Myocyte (in vitro differentiated cells): ENCODE measurements at regions not wholly inside any gene's neighbourhood (a gene's known extent, or its start where the extent isn't known, plus 50 kb on each side); places are given as distances from the start of the nearest gene placed in this dataset.
"Not testable (repeated sequence)": the region's sequence is repeated elsewhere in the genome, so short reads cannot be mapped to it uniquely, and the experiment has no call there.

Experiments used
- DNase-seq: peaks from one replicate; pipeline ENCODE4 v3.0.0-alpha.2; 2012; ENCODE audit warnings: low read depth

DNA sequence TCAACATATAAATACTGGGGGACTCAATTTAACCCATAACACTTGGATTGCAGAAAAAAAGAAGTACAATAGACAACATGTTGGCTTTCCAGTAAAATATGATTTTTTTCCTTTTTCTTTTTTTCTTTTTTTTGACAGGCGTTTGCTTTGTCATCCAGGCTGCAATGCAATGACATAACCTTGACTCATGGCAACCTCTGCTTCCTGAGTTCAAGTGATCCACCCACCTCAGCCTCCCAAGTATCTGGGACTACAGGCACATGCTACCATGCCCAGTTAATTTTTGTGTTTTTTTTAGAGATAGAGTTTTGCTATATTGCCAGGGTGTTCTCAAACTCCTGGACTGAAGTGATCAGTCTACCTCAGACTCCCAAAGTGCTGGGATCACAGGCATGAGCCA lies 1512.0 kb upstream of the PRMT6 start:
- DNase-seq = no peak

DNA sequence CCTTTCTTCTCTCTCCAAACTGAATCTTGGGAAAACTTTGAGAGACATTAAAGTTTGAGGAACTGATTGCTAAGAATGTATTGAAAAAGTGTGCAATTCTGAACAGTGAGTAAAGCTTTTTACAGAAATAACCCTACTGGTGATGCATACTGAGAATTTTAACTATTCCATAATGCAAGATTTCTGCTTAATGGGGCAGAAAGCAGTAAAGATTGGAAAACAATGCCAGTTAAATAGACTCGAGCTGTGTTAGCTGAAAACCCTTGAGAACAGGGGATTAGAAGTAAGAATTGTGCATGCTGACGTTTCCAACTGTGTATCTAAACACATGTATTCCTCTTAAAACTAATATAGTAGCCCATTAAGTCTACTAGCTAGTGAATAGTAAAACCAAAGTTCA lies 1500.2 kb upstream of the PRMT6 start:
- DNase-seq = no peak

DNA sequence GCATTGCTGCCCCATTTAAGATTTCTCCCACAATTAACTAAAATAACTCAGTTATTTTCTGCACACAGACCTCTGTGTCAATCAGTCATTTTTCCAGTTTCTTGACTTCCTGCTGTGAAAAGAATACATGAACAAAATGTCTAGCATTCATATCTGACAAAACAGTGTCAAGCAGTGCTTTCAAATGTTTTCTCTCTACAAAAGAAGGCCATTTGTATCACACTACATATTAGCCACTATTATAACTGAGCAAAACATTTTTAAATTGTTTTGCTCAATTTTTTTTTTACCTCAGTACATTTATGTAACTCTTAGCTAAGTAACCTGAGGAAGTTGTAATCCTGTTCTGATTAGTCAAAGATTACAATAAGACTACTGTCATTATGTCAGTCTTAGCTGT lies 1498.5 kb upstream of the PRMT6 start:
- no peak for DNase-seq

- no peak for DNase-seq
These were observed 1491.5 kb upstream of the PRMT6 start for GRCh38 chr1:105565006-105565405.

DNA sequence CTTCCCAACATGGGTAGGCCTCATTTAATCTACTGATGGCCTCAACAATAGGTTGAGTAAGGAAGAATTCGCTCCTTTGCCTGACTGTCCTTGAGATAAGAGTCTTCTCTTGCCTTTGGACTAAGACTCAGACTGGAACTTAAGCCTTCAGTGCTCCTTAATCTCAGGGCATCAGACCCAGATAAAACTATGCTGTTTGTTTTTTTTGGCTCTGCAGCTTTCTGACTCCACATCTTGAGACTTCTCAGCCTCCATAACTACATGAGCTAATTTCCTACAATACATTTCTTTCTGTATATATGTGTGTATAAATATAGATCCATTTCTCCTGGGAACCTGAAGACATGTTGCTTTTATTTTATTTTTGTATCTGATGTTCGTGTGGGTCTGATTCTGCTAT lies 1470.7 kb upstream of the PRMT6 start:
- no peak for DNase-seq

- DNase-seq = no peak
These were observed 1464.8 kb upstream of the PRMT6 start for GRCh38 chr1:105591681-105592080.

- DNase-seq = no peak
These were observed 1447.8 kb upstream of the PRMT6 start for GRCh38 chr1:105608713-105609112.

DNA sequence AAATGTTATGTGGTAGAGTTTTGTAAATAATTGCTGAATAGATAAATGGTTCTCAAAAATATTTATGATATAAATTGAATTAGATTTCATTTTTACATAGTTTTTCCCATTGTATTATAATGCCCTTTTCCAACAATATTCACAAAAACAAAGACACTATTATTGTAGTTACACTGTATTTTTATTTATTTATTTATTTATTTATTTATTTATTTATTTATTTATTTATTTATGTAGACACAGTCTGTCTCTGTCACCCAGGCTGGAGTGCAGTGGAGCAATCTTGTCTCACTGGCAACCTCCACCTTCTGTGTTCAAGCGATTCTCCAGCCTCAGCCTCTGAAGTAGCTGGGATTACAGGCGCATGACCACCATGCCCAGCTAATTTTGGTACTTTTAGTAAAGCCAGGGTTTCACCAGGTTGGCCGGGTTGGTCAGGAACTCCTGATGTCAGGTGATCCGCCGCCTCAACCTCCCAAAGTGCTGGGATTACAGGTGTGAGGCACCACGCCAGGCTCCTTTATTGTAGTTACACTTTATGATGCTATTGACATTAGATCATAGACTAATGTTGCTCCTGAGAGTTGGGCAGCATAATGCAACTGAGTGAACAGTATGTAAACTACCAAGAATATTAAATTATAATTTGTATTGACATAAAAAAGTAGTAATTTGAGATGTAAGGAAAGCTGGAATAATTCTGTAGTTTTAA lies 1430.0 kb upstream of the PRMT6 start:
- DNase-seq = no peak

DNA sequence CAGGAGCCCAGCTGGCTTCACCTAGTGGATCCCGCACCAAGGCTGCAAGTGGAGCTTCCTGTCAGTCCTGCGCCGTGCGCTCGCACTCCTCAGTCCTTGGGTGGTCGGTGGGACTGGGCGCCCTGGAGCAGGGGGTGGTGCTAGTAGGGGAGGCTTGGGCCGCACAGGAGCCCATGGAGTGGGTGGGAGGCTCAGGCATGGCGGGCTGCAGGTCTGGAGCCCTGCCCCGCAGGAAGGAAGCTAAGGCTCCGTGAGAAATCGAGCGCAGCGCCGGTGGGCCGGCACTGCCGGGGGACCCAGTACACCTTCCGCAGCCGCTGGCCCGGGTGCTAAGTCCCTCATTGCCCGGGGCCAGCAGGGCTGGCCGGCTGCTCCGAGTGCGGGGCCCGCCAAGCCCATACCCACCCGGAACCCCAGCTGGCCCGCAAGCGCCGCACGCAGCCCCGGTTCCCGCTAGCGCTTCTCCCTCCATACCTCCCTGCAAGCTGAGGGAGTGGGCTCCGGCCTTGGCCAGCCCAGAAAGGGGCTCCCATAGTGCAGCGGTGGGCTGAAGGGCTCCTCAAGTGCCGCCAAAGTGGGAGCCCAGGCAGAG lies 1425.2 kb upstream of the PRMT6 start:
- not testable (repeated sequence) for DNase-seq

DNA sequence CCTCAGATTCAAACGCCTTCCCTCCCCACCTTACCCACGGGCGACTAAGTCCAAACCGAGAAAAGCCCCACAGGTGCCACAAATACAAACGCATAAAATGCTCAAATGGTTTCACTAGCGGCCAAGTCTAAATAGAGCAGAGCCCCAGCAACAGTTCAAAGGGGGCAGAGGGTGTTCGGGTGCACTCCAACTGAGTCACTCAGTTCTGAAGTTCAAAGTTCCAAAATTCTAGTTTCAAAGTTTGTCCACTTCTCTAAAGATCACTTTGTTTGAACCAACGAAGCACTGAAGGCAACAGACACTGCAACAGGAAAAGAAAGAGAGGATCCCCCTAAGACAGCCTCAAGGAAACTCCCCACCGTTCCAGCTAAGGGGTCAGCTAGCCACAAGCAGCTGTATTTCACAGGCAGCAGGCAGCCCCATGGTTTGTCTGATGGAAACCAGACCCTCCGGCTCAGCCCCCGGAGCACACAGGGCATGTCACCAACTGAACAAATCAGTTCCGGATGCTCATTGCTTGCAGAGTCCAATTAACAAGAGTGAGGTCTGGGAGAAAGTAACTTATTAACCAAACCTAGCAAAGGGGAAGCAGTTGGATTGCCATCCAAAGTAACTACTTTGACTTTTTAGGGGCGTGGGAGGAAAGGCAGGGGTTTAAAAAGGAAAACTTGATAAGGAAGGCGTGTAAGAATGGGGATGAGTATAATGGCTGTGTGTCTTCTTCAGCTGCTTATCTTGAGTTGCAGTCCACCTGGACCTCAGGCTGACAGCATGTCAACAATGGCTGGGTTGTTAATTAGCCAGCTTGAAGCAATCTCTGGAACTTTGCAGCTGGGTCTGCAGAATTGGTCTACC lies 1423.9 kb upstream of the PRMT6 start:
- DNase-seq = no peak

DNA sequence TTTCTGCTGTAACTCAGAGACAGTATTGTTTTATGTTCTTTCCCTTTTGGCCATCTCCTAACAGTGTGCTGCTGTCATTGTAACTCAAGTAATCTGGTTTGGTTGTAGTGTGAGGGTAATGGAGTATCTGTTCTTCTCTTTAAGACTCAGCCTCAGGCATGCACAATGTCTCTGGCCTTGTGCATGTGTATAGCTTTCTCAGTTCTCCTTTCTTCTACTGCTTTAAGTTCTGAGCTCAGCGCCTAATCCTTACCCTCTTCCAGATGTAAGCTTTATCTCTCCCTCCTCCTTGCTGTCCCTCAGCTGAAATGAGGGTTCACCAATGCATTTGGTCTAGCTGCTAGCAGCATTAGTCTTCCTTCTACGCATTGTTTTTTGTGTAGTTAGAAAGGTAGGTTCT lies 1420.4 kb upstream of the PRMT6 start:
- DNase-seq = no peak

- no peak for DNase-seq
These were observed 1415.1 kb upstream of the PRMT6 start for GRCh38 chr1:105641407-105641806.

DNA sequence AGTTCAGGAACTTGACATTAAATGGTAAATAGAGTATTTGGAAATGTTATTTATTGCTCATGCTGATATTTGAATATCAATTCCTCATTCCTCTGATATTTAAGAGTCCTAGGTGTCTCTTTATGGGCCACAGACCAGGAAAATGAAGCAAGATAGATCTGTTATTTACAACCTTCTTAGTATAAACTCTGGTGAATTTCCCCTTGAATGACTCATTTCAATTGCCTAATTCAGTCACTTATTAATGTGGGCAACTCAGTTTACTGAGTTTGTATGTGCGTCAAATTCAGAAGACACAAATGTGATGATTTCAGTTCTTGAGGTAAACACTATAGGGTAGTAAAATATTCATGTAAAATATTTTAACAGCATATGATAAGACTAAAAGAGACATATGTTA lies 1404.4 kb upstream of the PRMT6 start:
- DNase-seq = no peak

DNA sequence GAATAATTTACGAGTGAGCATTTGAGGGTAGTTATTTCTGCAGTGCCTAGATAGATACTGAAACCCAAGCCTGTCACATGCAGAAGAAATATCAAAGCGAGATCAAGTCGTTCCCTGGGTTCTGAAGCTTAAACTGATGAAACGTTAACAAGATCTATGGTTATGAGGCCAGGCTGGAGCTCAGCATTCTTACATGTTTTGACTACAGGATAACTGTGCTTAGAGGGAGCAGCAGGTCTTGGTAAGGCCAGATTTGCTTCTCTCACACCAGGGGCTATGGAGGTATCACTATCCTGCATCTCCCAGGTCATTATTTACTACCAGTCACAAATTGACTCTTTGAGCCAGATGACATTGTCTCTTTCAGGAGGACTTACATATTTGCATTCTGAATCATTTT lies 1401.4 kb upstream of the PRMT6 start:
- no peak for DNase-seq

- DNase-seq = no peak
These were observed 1392.0 kb upstream of the PRMT6 start for GRCh38 chr1:105664495-105664894.

- DNase-seq = no peak
These were observed 1378.1 kb upstream of the PRMT6 start for GRCh38 chr1:105678334-105678733.

- DNase-seq = no peak
These were observed 1371.8 kb upstream of the PRMT6 start for GRCh38 chr1:105684714-105685113.

GRCh38 chr1:105686026-105686425 lies 1370.4 kb upstream of the PRMT6 start:
- no peak for DNase-seq

- no peak for DNase-seq
These were observed 1369.4 kb upstream of the PRMT6 start for GRCh38 chr1:105686874-105687690.

- DNase-seq = no peak
These were observed 1355.8 kb upstream of the PRMT6 start for GRCh38 chr1:105700723-105701122.

DNA sequence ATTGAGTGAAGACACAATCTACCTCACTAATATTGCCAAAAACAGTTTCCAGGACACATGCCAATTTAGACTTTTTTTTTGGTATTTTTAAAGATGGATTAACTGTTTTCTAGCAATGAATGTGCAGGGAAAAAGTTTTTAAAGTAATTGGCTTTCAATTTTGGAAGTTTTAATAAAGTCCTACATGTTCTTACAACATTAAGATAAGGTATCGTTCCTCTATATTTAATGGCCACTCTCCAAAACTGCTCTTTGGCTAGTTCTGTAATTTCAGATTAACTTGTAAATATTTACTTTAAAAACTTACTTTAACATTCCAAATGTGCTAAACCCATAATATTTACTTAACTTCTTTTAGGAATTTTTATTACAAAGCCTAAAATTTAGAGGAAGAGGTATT lies 1332.2 kb upstream of the PRMT6 start:
- DNase-seq = no peak

- DNase-seq = no peak
These were observed 1325.8 kb upstream of the PRMT6 start for GRCh38 chr1:105730701-105731100.
